H9 (cell line): ENCODE measurements at regions not wholly inside any gene's neighbourhood (a gene's known extent, or its start where the extent isn't known, plus 50 kb on each side); places are given as distances from the start of the nearest gene placed in this dataset.
A peak's percentile ranks its signal among the peaks of the same experiment; 100 is the strongest.

Source experiments
- DNase-seq: peaks from one replicate; pipeline ENCODE4 v3.0.0-alpha.2; 2017
- H2AFZ ChIP-seq: one replicate; pipeline ENCODE4 v1.6.1; 2013; ENCODE audit warnings: mild to moderate bottlenecking, low read length, control low read depth, moderate library complexity
- H2AK5ac ChIP-seq: 2 replicates; pipeline ENCODE4 v1.6.1; 2013; ENCODE audit warnings: low read length, control low read depth, mixed read lengths; ENCODE audit not compliant: insufficient read length
- H2BK120ac ChIP-seq: one replicate; pipeline ENCODE4 v1.6.1; 2013; ENCODE audit warnings: low read depth, mild to moderate bottlenecking, low read length, control low read depth, inconsistent platforms; ENCODE audit not compliant: poor library complexity, severe bottlenecking
- H2BK12ac ChIP-seq: 2 replicates; pipeline ENCODE4 v1.6.1; 2013; ENCODE audit warnings: low read length, control low read depth, mixed read lengths, low read depth; ENCODE audit not compliant: insufficient read length
- H2BK15ac ChIP-seq: 2 replicates; pipeline ENCODE4 v1.6.1; 2013; ENCODE audit warnings: low read depth, low read length, control low read depth
- H2BK20ac ChIP-seq: one replicate; pipeline ENCODE4 v1.6.1; 2013; ENCODE audit warnings: low read depth, mild to moderate bottlenecking, low read length, control low read depth, inconsistent platforms; ENCODE audit not compliant: poor library complexity, severe bottlenecking
- H2BK5ac ChIP-seq: 2 replicates; pipeline ENCODE4 v1.6.1; 2013; ENCODE audit warnings: low read length, control low read depth, mixed read lengths; ENCODE audit not compliant: insufficient read length
- H3K14ac ChIP-seq: 2 replicates; pipeline ENCODE4 v1.6.1; 2013; ENCODE audit warnings: low read length, control low read depth; ENCODE audit not compliant: insufficient read depth
- H3K18ac ChIP-seq: 2 replicates; pipeline ENCODE4 v1.6.1; 2013; ENCODE audit warnings: low read depth, mild to moderate bottlenecking, mixed read lengths, low read length, control low read depth; ENCODE audit not compliant: insufficient read length
- H3K23ac ChIP-seq: 2 replicates; pipeline ENCODE4 v1.6.1; 2013; ENCODE audit warnings: low read length, control low read depth, mixed read lengths, low read depth; ENCODE audit not compliant: insufficient read length
- H3K23me2 ChIP-seq: 2 replicates; pipeline ENCODE4 v1.6.1; 2013; ENCODE audit warnings: low read depth, mild to moderate bottlenecking, mixed read lengths, low read length, control low read depth; ENCODE audit not compliant: insufficient read length, poor library complexity, severe bottlenecking
- H3K27ac ChIP-seq: 2 replicates; pipeline ENCODE4 v1.5.1; 2013; ENCODE audit warnings: low read length, control low read depth, mixed read lengths, low read depth; ENCODE audit not compliant: insufficient read length
- H3K27me3 ChIP-seq: 2 replicates; pipeline ENCODE4 v1.6.1; 2013; ENCODE audit warnings: low read length, control low read depth, inconsistent platforms; ENCODE audit not compliant: insufficient read depth
- H3K4ac ChIP-seq: 2 replicates; pipeline ENCODE4 v1.6.1; 2013; ENCODE audit warnings: low read depth, mild to moderate bottlenecking, control low read depth, inconsistent platforms, low read length, moderate library complexity
- H3K4me1 ChIP-seq: 2 replicates; pipeline ENCODE4 v1.6.1; 2013; ENCODE audit warnings: low read length, control low read depth, inconsistent platforms; ENCODE audit not compliant: insufficient read depth
- H3K4me2 ChIP-seq: 2 replicates; pipeline ENCODE4 v1.6.1; 2013; ENCODE audit warnings: low read length, control low read depth, mixed read lengths; ENCODE audit not compliant: insufficient read length, insufficient read depth
- H3K56ac ChIP-seq: 2 replicates; pipeline ENCODE4 v1.6.1; 2013; ENCODE audit warnings: low read depth, mild to moderate bottlenecking, mixed read lengths, low read length, control low read depth; ENCODE audit not compliant: insufficient read length
- H3K79me1 ChIP-seq: 2 replicates; pipeline ENCODE4 v1.6.1; 2013; ENCODE audit warnings: low read depth, mild to moderate bottlenecking, moderate library complexity, low read length, control low read depth, inconsistent platforms; ENCODE audit not compliant: insufficient read depth, poor library complexity, severe bottlenecking
- H3K79me2 ChIP-seq: 2 replicates; pipeline ENCODE4 v1.6.1; 2013; ENCODE audit warnings: low read length, control low read depth, inconsistent platforms; ENCODE audit not compliant: insufficient read depth
- H3K9ac ChIP-seq: 2 replicates; pipeline ENCODE4 v1.6.1; 2013; ENCODE audit warnings: low read length, control low read depth, mixed read lengths; ENCODE audit not compliant: insufficient read length; ENCODE audit errors: extremely low read depth
- H3K9me3 ChIP-seq: one replicate; pipeline ENCODE4 v1.6.1; 2013; ENCODE audit warnings: low read depth, low read length, inconsistent platforms; ENCODE audit not compliant: control insufficient read depth
- H3T11ph ChIP-seq: one replicate; pipeline ENCODE4 v1.6.1; 2013; ENCODE audit warnings: mild to moderate bottlenecking, low read length, control low read depth, inconsistent platforms
- H4K20me1 ChIP-seq: one replicate; pipeline ENCODE4 v1.6.1; 2013; ENCODE audit not compliant: control insufficient read depth, insufficient read length, insufficient read depth
- H4K5ac ChIP-seq: 2 replicates; pipeline ENCODE4 v1.6.1; 2013; ENCODE audit warnings: low read depth, mild to moderate bottlenecking, mixed read lengths, low read length, control low read depth; ENCODE audit not compliant: insufficient read length
- H4K8ac ChIP-seq: replicated peaks from 2 replicates; pipeline ENCODE4 v1.6.1; 2013; ENCODE audit warnings: low read length, control low read depth, mixed read lengths, low read depth; ENCODE audit not compliant: insufficient read length
- H4K91ac ChIP-seq: 2 replicates; pipeline ENCODE4 v1.6.1; 2013; ENCODE audit warnings: low read depth, mild to moderate bottlenecking, moderate library complexity, mixed read lengths, low read length, control low read depth; ENCODE audit not compliant: insufficient read length
- H3K27ac Mint-ChIP-seq, 3 experiments: 2 replicates in 2 of 3; 3 replicates in 1 of 3; pipeline ENCODE4 v1.8.0; 2020 to 2021; ENCODE audit warnings: mixed read lengths in 3 of 3, mild to moderate bottlenecking in 1 of 3, moderate library complexity in 1 of 3
- H3K27me3 Mint-ChIP-seq: 2 replicates; pipeline ENCODE4 v1.8.0; 2021; ENCODE audit warnings: low read depth, mild to moderate bottlenecking, moderate library complexity, mixed read lengths
- H3K36me3 Mint-ChIP-seq, 3 experiments: 2 replicates in 2 of 3; 3 replicates in 1 of 3; pipeline ENCODE4 v1.8.0; 2020 to 2021; ENCODE audit warnings: low read depth in 3 of 3, mixed read lengths in 3 of 3; ENCODE audit not compliant: insufficient read depth in 1 of 3
- H3K4me1 Mint-ChIP-seq, 2 experiments: 2 replicates each; pipeline ENCODE4 v1.8.0; 2020; ENCODE audit warnings: mixed read lengths in 2 of 2
- H3K4me3 Mint-ChIP-seq, 2 experiments: 2 replicates in 1 of 2; 3 replicates in 1 of 2; pipeline ENCODE4 v1.8.0; 2020 to 2021; ENCODE audit warnings: mild to moderate bottlenecking in 2 of 2, mixed read lengths in 2 of 2, moderate library complexity in 1 of 2
- H3K9me3 Mint-ChIP-seq, 2 experiments: 2 replicates in 1 of 2; 3 replicates in 1 of 2; pipeline ENCODE4 v1.8.0; 2020; ENCODE audit warnings: mild to moderate bottlenecking in 2 of 2, mixed read lengths in 2 of 2, moderate library complexity in 1 of 2
- CTCF ChIP-seq: fragments of 200-600 bp; sonication (generic); conservative IDR thresholded peaks from 3 replicates; pipeline ENCODE4 v1.8.0; 2021; ENCODE audit warnings: antibody characterized with exemption, mild to moderate bottlenecking
- WGBS: extraction: QIAGEN DNeasy Blood & Tissue Kit; methylation state at CpG from one replicate; pipeline ENCODE4 v1.1.7; 2013; ENCODE audit warnings: missing lambda C conversion rate, low lambda C conversion rate, mixed read lengths; ENCODE audit not compliant: insufficient read length; ENCODE audit errors: extremely low coverage; 5-methylcytosine and 5-hydroxymethylcytosine counted together

GRCh38 chr22:49015993-49016908, 811.4 kb downstream of the BRD1 start:
- Histone ChIP-seq H3K56ac (no peak overlapping the region), H4K20me1 (no peaks in the 10 kb centered on the region)

More at GRCh38 chr22:49015993-49016908, 811.4 kb downstream of the BRD1 start:
- no peak overlapping the region for H2AK5ac ChIP-seq
- H3K36me3 Mint-ChIP-seq, result no peaks in the 10 kb centered on the region
- no peaks in the 10 kb centered on the region for H3K79me1 ChIP-seq
- H4K5ac ChIP-seq, result no peak overlapping the region
- no peak overlapping the region for H3K4me3 Mint-ChIP-seq
- H3K23ac ChIP-seq, result no peak overlapping the region
- no peak overlapping the region for H3K4ac ChIP-seq
- peaks cover 2 to 7% of the 10 kb centered on the region in 2 experiments; a peak in 1 of 4 replicates for H3K4me1 Mint-ChIP-seq
- H2BK12ac ChIP-seq, result no peak overlapping the region
- no peak overlapping the region for H4K8ac ChIP-seq
- H3K23me2 ChIP-seq, result no peaks in the 10 kb centered on the region
- no CpG with 5 or more reads among the region's 26 CpGs for WGBS
- H3K27ac Mint-ChIP-seq, result no peak overlapping the region; a peak in 1 of 7 replicates
- no peak overlapping the region for H2BK120ac ChIP-seq
- H3K9me3 Mint-ChIP-seq, result no peaks in the 10 kb centered on the region; a peak in 1 of 5 replicates
- H3K27me3 Mint-ChIP-seq, result no peaks in the 10 kb centered on the region; the same call in none of the 2 replicates
- no peaks in the 10 kb centered on the region for H3K79me2 ChIP-seq
- H3K14ac ChIP-seq, result no peak overlapping the region
- H3K9me3 ChIP-seq, result no peaks in the 10 kb centered on the region
- no peak overlapping the region for H2BK15ac ChIP-seq
- no peaks in the 10 kb centered on the region for H3K27me3 ChIP-seq
- no peak overlapping the region for H2BK20ac ChIP-seq
- no peak overlapping the region for H3K27ac ChIP-seq
- H3K4me2 ChIP-seq, result no peak overlapping the region
- no peak overlapping the region for H2BK5ac ChIP-seq
- H4K91ac ChIP-seq, result no peak overlapping the region
- no peak overlapping the region for H3K9ac ChIP-seq
- H3T11ph ChIP-seq, result no peak overlapping the region
- peak; percentile 12 for DNase-seq
- no peak overlapping the region for H2AFZ ChIP-seq
- no peak overlapping the region for H3K18ac ChIP-seq
- no peak for TF ChIP-seq CTCF
- no peaks in the 10 kb centered on the region for H3K4me1 ChIP-seq
